NB4 (cell line): ENCODE measurements at regions not wholly inside any gene's neighbourhood (a gene's known extent, or its start where the extent isn't known, plus 50 kb on each side); places are given as distances from the start of the nearest gene placed in this dataset.

Experiments
- CTCF ChIP-seq: IDR thresholded peaks from one replicate; pipeline ENCODE4 v1.5.1; 2012; ENCODE audit warnings: low read depth, low read length
- MAX ChIP-seq: IDR thresholded peaks from 2 replicates; pipeline ENCODE4 v1.6.1; 2011; ENCODE audit warnings: low read depth, low read length
- POLR2A ChIP-seq: IDR thresholded peaks from 2 replicates; pipeline ENCODE4 v1.6.1; 2011; ENCODE audit warnings: mild to moderate bottlenecking; ENCODE audit not compliant: insufficient read length; ENCODE audit errors: extremely low read depth

GRCh38 chr2:60385648-60386047 is 167.8 kb downstream of the BCL11A start:
- TF ChIP-seq POLR2A (no peak), CTCF (no peak), MAX (no peak)
